Type B pancreatic cell (in vitro differentiated cells): ENCODE measurements at regions not wholly inside any gene's neighbourhood (a gene's known extent, or its start where the extent isn't known, plus 50 kb on each side); places are given as distances from the start of the nearest gene placed in this dataset.

Experiments used
- DNase-seq: peaks from one replicate; pipeline ENCODE4 v3.0.0; 2021; ENCODE audit warnings: mixed read lengths; ENCODE audit not compliant: unreplicated experiment; ENCODE audit errors: extremely low spot score
- H3K27ac Mint-ChIP-seq: 2 replicates; pipeline ENCODE4 v1.8.0; 2021; ENCODE audit warnings: mild to moderate bottlenecking, mixed read lengths
- H3K27me3 Mint-ChIP-seq: 2 replicates; pipeline ENCODE4 v1.8.0; 2021; ENCODE audit warnings: mixed read lengths
- H3K36me3 Mint-ChIP-seq: 2 replicates; pipeline ENCODE4 v1.8.0; 2021; ENCODE audit warnings: mixed read lengths
- H3K4me1 Mint-ChIP-seq: one replicate; pipeline ENCODE4 v1.8.0; 2021; ENCODE audit warnings: mixed read lengths; ENCODE audit not compliant: unreplicated experiment
- H3K4me3 Mint-ChIP-seq: 2 replicates; pipeline ENCODE4 v1.8.0; 2021; ENCODE audit warnings: mild to moderate bottlenecking, mixed read lengths
- H3K9me3 Mint-ChIP-seq: 2 replicates; pipeline ENCODE4 v1.8.0; 2021; ENCODE audit warnings: mixed read lengths
- TF ChIP-seq, protein P1 (sequence below): fragments of 200-600 bp; sonication (generic); conservative IDR thresholded peaks from 2 replicates; pipeline ENCODE4 v1.5.0; 2021; ENCODE audit warnings: antibody characterized with exemption, mild to moderate bottlenecking

- Mint-ChIP-seq H3K9me3 (no peaks in the 10 kb centered on the region), H3K36me3 (no peaks in the 10 kb centered on the region), H3K27ac (no peak overlapping the region), H3K4me3 (no peak overlapping the region), H3K27me3 (no peaks in the 10 kb centered on the region), H3K4me1 (peaks cover 10% of the 10 kb centered on the region)
- no peak for DNase-seq
- TF ChIP-seq, protein P1, sequence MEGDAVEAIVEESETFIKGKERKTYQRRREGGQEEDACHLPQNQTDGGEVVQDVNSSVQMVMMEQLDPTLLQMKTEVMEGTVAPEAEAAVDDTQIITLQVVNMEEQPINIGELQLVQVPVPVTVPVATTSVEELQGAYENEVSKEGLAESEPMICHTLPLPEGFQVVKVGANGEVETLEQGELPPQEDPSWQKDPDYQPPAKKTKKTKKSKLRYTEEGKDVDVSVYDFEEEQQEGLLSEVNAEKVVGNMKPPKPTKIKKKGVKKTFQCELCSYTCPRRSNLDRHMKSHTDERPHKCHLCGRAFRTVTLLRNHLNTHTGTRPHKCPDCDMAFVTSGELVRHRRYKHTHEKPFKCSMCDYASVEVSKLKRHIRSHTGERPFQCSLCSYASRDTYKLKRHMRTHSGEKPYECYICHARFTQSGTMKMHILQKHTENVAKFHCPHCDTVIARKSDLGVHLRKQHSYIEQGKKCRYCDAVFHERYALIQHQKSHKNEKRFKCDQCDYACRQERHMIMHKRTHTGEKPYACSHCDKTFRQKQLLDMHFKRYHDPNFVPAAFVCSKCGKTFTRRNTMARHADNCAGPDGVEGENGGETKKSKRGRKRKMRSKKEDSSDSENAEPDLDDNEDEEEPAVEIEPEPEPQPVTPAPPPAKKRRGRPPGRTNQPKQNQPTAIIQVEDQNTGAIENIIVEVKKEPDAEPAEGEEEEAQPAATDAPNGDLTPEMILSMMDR, result no peak
Measured at GRCh38 chrX:4265036-4265435, 551.6 kb upstream of the PRKX start.

- TF ChIP-seq, protein P1, result peak; percentile 77
- Mint-ChIP-seq H3K9me3 (no peaks in the 10 kb centered on the region), H3K27ac (no peak overlapping the region), H3K4me3 (no peak overlapping the region), H3K36me3 (no peaks in the 10 kb centered on the region), H3K27me3 (no peaks in the 10 kb centered on the region), H3K4me1 (peaks cover 10% of the 10 kb centered on the region)
- DNase-seq, result no peak
Measured at GRCh38 chrX:4263030-4263803, 549.8 kb upstream of the PRKX start.

GRCh38 chrX:4253092-4253491 is 539.6 kb upstream of the PRKX start:
- Mint-ChIP-seq H3K9me3 (peaks cover 6% of the 10 kb centered on the region), H3K36me3 (no peaks in the 10 kb centered on the region), H3K27ac (no peak overlapping the region), H3K4me1 (peaks cover 6% of the 10 kb centered on the region), H3K27me3 (no peaks in the 10 kb centered on the region), H3K4me3 (no peak overlapping the region)
- TF ChIP-seq, protein P1, result no peak
- DNase-seq, result no peak

GRCh38 chrX:4249401-4249800 is 536.0 kb upstream of the PRKX start:
- Mint-ChIP-seq H3K9me3 (peaks cover 6% of the 10 kb centered on the region), H3K4me3 (no peak overlapping the region), H3K36me3 (no peaks in the 10 kb centered on the region), H3K27me3 (no peaks in the 10 kb centered on the region), H3K4me1 (peaks cover 6% of the 10 kb centered on the region), H3K27ac (no peak overlapping the region)
- no peak for DNase-seq
- TF ChIP-seq, protein P1, result no peak

- Mint-ChIP-seq H3K9me3 (no peaks in the 10 kb centered on the region), H3K4me1 (no peaks in the 10 kb centered on the region), H3K36me3 (no peaks in the 10 kb centered on the region), H3K27me3 (no peaks in the 10 kb centered on the region), H3K4me3 (no peak overlapping the region), H3K27ac (no peak overlapping the region)
- TF ChIP-seq, protein P1, result no peak
- no peak for DNase-seq
Measured at GRCh38 chrX:4243759-4244158, 530.3 kb upstream of the PRKX start.
